GM21447 (cell line): ENCODE measurements at regions not wholly inside any gene's neighbourhood (a gene's known extent, or its start where the extent isn't known, plus 50 kb on each side); places are given as distances from the start of the nearest gene placed in this dataset.
"Not testable (repeated sequence)": the region's sequence is repeated elsewhere in the genome, so short reads cannot be mapped to it uniquely, and the experiment has no call there.

Experiments
- ATAC-seq: cut with Tn5 transposase; IDR thresholded peaks from one replicate; pipeline ENCODE4 v1.9.1; 2021; ENCODE audit not compliant: unreplicated experiment

DNA sequence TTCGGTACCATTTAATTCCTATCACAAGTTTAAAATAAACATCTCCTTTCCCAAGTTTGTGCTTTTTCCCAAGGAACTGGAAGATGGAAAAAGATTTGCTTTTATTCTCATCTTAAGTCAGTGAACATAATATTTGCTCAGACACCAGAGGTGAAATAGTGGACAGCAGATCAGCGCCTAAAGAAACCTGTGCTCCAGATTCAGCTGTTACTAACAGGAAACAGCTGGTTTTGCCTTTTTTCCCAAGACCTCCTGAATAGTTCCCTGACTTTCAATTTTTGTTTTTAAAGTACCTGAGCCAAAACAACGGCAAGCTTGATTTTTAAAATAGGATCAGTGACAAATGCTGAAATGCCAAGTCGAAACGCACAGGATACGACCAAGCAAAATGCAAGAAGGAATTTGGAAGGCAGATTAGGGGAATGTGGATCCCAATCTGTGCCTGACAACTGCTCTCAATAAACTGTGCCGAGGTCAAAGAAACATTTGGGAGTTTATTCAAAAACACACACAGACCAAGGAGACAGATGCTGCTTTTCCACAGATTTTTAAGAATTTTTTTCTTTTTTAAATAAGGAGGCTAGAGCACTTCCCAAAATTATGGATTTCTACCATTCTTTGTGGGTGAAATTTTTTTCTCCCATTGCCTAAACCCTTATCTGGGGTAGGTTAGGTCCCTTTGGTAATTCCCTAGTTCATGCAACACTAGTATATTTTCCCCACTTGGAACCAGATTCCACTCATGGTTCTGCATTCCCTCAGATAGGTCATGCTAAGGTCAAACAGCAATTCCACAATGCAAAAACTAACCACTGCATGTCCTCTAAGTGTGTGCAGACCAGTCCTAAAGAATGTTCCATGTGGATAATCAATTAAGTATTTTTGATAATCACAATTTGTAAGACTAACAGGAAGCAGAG, 121.5 kb upstream of the PDE1A start:
- no peak for ATAC-seq

DNA sequence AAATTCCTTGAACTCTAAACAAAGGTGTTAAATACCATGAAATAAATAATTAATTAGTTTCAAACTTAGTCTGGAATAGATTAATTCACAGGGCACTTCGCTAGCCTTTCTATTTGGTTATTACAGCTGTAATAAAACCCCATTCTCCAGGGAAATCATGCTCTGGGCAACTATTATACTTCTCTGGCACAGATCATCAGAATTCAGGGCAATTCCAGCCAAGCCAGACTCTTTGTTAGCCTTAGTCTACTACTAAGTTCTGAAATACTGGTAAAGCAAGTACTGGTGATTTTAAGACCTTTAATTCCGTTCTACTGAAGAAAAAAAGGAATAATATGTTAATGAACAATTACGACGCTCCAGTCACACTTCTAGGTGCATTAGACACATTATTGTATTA, 123.4 kb upstream of the PDE1A start:
- no peak for ATAC-seq

- ATAC-seq, result not testable (repeated sequence)
These were observed 125.4 kb upstream of the PDE1A start for GRCh38 chr2:182552232-182552631.

- ATAC-seq, result not testable (repeated sequence)
These were observed 125.9 kb upstream of the PDE1A start for GRCh38 chr2:182552785-182553184.

- peak; percentile 99 for ATAC-seq
These were observed 126.6 kb upstream of the PDE1A start for GRCh38 chr2:182553483-182553882.

DNA sequence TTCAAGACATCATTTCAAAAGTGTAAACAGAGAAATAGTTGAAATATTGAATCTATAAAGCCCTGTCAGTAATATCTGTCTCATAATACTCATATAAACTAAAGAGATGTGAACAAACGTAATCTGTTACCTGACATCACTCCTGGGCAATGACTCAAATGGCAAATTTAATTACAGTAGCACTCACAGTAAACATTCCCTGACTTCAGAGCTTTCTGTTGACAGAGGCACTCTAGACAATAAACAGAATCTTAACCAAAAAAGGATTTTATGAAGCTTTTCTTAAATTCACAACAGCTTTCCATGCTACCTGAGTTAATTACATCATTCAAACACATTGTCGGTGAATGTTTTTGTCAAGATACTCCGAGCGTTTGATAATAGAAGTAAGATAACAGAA, 128.1 kb upstream of the PDE1A start:
- ATAC-seq, result no peak

- no peak for ATAC-seq
These were observed 131.7 kb upstream of the PDE1A start for GRCh38 chr2:182558564-182558963.

DNA sequence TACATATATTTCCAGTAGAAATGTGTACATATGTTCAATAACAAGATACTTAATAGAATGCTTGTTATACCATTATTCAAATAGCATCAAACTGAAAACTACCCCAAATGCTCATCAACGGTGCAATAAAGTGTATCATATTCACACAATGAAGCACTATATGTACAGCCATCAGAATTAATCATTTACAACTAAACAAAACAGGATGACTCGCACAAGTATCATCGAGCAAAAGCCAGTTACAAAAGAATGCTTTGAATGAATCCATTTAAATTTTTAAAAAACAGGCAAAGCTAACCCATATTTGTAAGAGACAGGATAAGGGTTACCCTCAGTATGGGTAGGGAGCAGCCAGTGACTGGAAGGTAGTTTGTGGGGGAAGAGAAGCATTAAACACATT, 132.8 kb upstream of the PDE1A start:
- no peak for ATAC-seq

DNA sequence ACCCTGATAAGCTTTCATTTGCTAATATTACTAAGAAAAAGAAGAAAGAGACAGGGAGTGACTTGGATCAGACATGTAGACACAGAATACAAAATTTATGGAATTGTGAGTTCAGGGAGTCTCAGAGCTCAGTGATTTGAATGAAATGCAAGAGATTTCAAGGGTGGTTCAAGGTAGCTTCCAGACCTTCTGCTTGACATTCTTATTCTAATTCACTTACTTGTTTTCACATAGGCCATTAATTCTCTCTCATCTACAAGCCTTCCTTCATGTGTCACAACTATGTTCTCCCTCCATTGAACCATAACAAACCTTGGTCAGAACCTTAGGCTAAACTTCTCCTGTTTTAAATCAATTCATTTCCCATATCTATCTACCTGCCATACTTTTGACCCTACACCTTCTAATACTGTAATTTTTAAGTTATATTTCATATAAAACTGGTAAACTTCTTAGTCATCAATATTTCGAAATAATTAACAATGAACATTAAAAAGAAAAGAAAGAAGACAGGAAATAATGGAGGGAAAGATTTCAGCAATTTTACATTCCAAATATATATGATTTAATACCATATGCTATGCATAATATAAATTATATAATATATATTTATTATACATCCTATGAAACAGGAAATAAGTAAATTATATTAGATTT, 139.2 kb upstream of the PDE1A start:
- ATAC-seq, result no peak

DNA sequence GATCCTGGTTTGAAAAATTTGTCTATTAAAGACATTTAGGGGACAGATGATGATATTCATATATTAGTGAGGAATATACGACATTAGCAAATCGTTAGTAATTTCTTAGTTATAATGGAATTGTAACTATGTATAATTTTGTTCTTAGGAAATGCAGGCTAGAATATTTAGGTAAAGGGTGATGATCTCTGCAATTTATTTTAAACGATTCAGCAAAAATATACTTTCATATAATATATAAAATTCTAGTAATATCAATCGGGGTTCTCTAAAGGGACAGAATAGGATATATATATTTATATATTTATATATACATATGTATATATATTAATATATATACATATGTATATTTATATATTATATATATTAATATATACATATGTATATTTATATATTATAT, 142.5 kb upstream of the DNAJC10 start:
- no peak for ATAC-seq

- ATAC-seq, result no peak
These were observed 138.2 kb upstream of the DNAJC10 start for GRCh38 chr2:182577816-182578215.

DNA sequence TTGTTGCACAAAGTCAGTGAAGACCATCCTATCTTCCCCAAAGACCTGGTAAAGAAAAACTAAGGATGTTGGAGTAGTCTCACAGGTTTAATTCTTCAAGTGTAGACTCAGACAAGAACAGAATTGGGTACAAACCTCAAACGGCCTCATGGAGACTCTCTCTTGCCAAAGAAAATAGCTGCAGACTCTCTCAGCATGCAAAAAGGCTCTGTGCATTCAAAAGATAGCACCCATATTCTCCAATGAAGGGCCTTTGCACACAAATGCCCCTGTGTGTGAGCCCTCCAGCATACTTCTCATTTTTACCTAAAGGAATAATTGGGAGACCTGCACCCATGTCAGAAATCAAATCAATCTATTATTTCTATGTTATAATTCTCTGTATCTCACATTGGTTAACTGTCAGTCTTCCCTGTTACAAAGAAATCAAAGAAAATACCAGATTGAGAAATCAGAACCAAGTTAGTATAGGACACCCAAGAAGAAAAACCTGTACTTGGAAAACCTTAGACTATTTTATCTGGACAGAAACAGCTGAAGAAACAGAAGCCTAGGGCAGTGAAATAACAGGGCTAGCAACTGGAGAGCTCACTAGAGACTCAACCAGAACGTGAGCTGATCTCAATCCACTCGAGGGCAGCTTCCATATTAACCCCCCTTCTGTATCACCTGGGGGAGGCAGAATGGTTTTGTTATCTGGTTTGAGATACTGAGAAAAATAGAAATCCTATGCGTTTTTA, 134.7 kb upstream of the DNAJC10 start:
- ATAC-seq, result no peak

DNA sequence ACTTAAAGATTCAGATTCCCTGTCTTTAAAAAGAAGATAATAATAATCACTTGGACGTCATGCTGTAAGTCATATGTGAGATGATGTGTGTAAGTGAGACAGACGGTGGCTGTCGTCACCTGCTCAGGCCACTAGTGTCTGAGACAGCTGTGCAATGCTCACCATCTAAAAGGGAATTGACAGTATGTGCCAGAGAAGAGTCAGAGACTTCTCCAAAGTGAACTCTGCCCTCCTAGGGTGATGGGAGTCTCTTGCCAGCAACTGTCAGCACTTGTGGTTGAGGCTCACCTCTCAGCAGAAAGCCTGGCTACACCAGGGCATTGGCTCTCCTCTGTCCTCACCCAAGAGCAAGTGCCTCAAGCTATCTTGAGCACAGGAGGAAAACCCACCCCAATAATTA, 131.6 kb upstream of the DNAJC10 start:
- no peak for ATAC-seq

DNA sequence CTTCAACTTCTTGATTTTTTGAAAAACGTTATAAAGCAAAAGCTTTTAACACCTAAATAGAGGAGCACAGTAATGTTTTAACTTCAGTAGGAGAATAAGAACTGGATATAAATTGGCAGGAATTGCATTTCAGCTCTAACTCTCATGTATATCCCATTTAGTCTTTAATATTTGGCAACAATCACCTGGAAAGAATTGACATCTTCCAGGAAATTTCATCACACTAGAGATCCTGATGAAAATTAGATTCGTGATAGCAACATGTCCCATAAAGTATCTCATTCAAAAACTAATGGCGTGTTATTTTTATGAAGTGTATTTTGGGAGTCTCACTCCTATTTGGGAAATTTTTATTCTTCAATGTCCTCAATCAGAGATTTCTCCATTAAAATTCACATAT, 131.1 kb upstream of the DNAJC10 start:
- no peak for ATAC-seq

DNA sequence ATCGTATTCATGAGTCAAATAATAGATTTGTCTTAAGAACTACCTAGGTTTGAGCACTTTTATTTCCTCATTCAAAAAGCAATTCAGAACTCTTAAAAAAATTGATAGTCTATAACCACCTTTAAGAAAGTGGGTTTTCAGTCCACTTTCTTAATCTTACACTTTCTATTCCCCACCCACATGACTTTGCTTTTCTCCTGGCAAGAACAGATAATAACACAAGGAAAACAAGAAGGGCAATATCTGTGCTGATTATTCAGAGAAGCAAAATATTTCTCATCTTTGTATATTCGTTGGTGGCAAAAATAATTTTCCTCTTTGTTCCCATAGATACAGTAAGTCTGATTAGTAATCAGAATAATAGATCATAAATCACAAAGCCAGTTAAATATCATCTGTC, 130.6 kb upstream of the DNAJC10 start:
- ATAC-seq, result no peak

GRCh38 chr2:182586426-182586825, 129.6 kb upstream of the DNAJC10 start:
- ATAC-seq, result peak; percentile 79

DNA sequence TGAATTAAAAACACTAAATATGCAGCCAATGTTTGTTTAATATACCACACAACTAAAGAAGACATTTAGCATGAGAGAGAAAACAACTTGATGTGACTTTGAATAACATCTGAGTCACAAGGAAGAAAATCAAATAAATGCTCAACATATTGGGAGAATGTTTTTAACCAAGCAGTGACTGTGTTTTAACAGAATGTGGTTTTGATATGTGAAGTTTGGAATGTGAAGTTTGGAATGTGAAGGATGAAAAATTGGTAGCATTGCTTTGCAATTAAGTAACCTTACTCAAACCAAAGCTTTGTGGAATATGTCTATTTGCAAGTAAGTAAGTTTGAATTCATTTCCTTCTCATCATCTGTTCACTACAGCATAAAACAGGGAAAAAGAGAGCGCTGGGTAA, 128.2 kb upstream of the DNAJC10 start:
- ATAC-seq, result no peak

DNA sequence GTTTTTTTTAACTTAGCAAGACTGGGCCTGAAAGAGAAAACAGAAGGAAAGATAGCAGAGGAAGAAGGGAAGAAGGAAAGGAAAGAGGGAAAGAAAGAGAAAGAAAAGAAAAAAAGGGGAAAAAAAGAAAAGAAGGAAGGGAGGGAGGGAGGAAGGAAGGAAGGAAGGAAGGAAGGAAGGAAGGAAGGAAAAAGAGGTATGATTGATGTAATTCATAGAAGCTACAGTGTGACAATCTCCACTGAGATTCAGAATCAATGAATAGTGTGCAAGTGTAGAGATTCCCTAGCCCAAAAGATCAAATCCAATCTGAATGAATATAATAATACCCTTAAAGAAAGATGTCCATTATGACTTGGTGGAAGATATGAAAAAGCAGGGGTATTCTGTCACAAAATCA, 126.9 kb upstream of the DNAJC10 start:
- no peak for ATAC-seq

- ATAC-seq, result no peak
These were observed 124.3 kb upstream of the DNAJC10 start for GRCh38 chr2:182591774-182592173.

DNA sequence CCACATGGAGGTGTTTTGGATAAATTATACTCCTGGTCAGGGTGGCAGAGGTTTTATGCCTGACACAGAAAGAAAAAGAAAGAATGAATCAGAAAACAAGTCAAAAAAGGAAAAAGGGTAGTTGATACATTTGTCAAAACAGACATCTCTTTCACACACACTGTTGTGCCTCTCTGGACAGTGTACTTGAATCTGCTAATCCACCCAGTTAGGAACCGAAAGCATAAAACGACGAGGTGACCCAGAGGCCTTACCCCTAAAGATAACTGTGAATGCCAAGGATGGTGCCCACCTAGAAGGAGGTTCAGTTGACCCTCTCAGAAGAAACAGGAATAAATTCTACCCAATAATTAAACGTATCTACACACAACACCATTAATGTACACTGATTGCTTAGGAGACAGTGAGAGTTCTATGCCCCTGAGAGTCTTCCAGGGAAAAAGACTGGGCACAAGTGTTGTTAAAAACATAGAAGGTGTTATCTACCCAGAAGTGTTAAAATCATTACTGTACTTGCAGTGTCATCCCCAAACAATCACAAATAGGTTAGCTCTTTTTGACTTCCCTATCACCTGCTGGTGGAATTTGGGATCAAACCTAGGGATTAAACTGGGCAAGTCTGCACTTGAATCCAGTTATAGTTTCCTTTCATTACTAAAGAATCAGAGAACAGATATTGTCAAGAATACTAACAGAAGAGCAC, 123.2 kb upstream of the DNAJC10 start:
- ATAC-seq, result no peak

DNA sequence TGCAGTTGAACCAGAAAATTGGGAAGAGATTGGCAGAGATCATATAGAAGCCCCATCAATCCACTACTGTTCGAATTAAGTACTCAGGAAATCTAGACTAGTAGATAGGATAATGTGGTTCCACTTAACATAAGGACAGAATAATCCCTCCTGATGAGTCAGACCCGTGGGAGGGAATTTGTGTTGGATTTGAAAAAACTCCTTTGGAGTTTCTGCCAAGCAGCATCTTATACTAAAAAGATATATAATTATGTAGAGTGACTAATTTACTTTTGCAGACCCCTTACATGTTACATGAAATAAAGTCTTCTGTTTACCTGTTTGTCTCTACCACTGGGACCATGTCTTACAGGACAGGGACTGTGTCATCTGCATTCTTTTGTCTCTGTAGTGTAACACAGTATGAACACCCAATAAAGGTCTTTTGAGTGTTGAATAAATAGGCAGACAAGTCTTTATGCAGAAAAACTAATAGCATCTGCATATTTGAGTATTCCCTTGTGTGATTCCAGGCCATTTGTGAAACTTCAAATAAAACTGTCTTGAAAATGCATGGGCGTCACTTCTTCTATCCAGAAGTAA, 122.6 kb upstream of the DNAJC10 start:
- no peak for ATAC-seq
